ENCODE measurements at regions not wholly inside any gene's neighbourhood (a gene's known extent, or its start where the extent isn't known, plus 50 kb on each side); places are given as distances from the start of the nearest gene placed in this dataset.

- H3K36me3 ChIP-seq (ENCODE audit: control insufficient read depth, insufficient read depth, low read length) = no peaks in the 10 kb centered on the region
- TF ChIP-seq CTCF (IDR thresholded peaks at IDR 0.05; ENCODE audit: insufficient read depth in 1 of 2, low read depth in 1 of 2, low read length in 1 of 2, severe bottlenecking in 1 of 2, unreplicated experiment in 1 of 2) = no peak
- Mint-ChIP-seq H3K36me3 (ENCODE audit: insufficient read depth, unreplicated experiment) (no peaks in the 10 kb centered on the region), H3K4me1 (ENCODE audit: low read depth, unreplicated experiment) (no peaks in the 10 kb centered on the region), H3K4me3 (ENCODE audit: unreplicated experiment) (no peak overlapping the region), H3K27me3 (ENCODE audit: insufficient read depth, unreplicated experiment) (peaks cover 16% of the 10 kb centered on the region), H3K27ac (ENCODE audit: unreplicated experiment) (no peak overlapping the region), H3K9me3 (ENCODE audit: unreplicated experiment) (peaks cover 15% of the 10 kb centered on the region)
- no peaks in the 10 kb centered on the region for H3K4me1 ChIP-seq
- ChIA-PET POLR2A (no interaction called here), CTCF (no interaction called here)
- peaks cover 6% of the 10 kb centered on the region; the same call in 1 of the 2 replicates for H3K9me3 ChIP-seq
- BruUV-seq (replicated peaks) = no TSS peak
- no peak overlapping the region for H3K4me3 ChIP-seq (ENCODE audit: low read depth, low read length)
- no peak for DNase-seq
- no peaks in the 10 kb centered on the region for H3K27me3 ChIP-seq (replicated peaks; ENCODE audit: control insufficient read depth, insufficient read depth, low read length)
- intact Hi-C loops (cut with micrococcal nuclease; ENCODE audit: unreplicated experiment) = no loop called here
Measured at GRCh38 chr3:69582044-69582443, 157.2 kb upstream of the MITF start.

GRCh38 chr3:69579306-69580041 is 159.8 kb upstream of the MITF start:
- Histone ChIP-seq H3K9me3 (no peaks in the 10 kb centered on the region), H3K4me3 (ENCODE audit: low read depth, low read length) (no peak overlapping the region), H3K36me3 (ENCODE audit: control insufficient read depth, insufficient read depth, low read length) (no peaks in the 10 kb centered on the region), H3K4me1 (no peaks in the 10 kb centered on the region), H3K27me3 (replicated peaks; ENCODE audit: control insufficient read depth, insufficient read depth, low read length) (no peaks in the 10 kb centered on the region)
- Mint-ChIP-seq H3K27ac (ENCODE audit: unreplicated experiment) (no peak overlapping the region), H3K4me3 (ENCODE audit: unreplicated experiment) (no peak overlapping the region), H3K27me3 (ENCODE audit: insufficient read depth, unreplicated experiment) (peaks cover 17% of the 10 kb centered on the region), H3K4me1 (ENCODE audit: low read depth, unreplicated experiment) (no peaks in the 10 kb centered on the region), H3K36me3 (ENCODE audit: insufficient read depth, unreplicated experiment) (no peaks in the 10 kb centered on the region), H3K9me3 (ENCODE audit: unreplicated experiment) (peaks cover 2% of the 10 kb centered on the region)
- no peak for TF ChIP-seq CTCF (IDR thresholded peaks at IDR 0.05; ENCODE audit: insufficient read depth in 1 of 2, low read depth in 1 of 2, low read length in 1 of 2, severe bottlenecking in 1 of 2, unreplicated experiment in 1 of 2)
- ChIA-PET POLR2A (no interaction called here), CTCF (interaction anchor here (0.6 kb wide), 1 partner anchor 62 kb away, joined by 4 read pairs; no protein-coding TSS in a partner anchor)
- no peak for DNase-seq
- no TSS peak for BruUV-seq (replicated peaks)
- intact Hi-C loops (cut with micrococcal nuclease; ENCODE audit: unreplicated experiment) = no loop called here

GRCh38 chr3:69569520-69569919 is 169.7 kb upstream of the MITF start:
- DNase-seq = no peak
- H3K27me3 Mint-ChIP-seq (ENCODE audit: insufficient read depth, unreplicated experiment) = peaks cover 16% of the 10 kb centered on the region

More at GRCh38 chr3:69569520-69569919, 169.7 kb upstream of the MITF start:
- H3K4me1 ChIP-seq = no peaks in the 10 kb centered on the region
- no TSS peak for BruUV-seq (replicated peaks)
- Mint-ChIP-seq H3K27ac (ENCODE audit: unreplicated experiment) (no peak overlapping the region), H3K9me3 (ENCODE audit: unreplicated experiment) (no peaks in the 10 kb centered on the region), H3K36me3 (ENCODE audit: insufficient read depth, unreplicated experiment) (no peaks in the 10 kb centered on the region), H3K4me3 (ENCODE audit: unreplicated experiment) (no peak overlapping the region), H3K4me1 (ENCODE audit: low read depth, unreplicated experiment) (no peaks in the 10 kb centered on the region)
- no peak for TF ChIP-seq CTCF (IDR thresholded peaks at IDR 0.05; ENCODE audit: insufficient read depth in 1 of 2, low read depth in 1 of 2, low read length in 1 of 2, severe bottlenecking in 1 of 2, unreplicated experiment in 1 of 2)
- ChIA-PET CTCF (no interaction called here), POLR2A (no interaction called here)
- H3K4me3 ChIP-seq (ENCODE audit: low read depth, low read length) = no peak overlapping the region
- H3K36me3 ChIP-seq (ENCODE audit: control insufficient read depth, insufficient read depth, low read length) = no peaks in the 10 kb centered on the region
- intact Hi-C loops (cut with micrococcal nuclease; ENCODE audit: unreplicated experiment) = no loop called here
- H3K27me3 ChIP-seq (replicated peaks; ENCODE audit: control insufficient read depth, insufficient read depth, low read length) = no peaks in the 10 kb centered on the region
- no peaks in the 10 kb centered on the region for H3K9me3 ChIP-seq
